ENCODE measurements at regions not wholly inside any gene's neighbourhood (a gene's known extent, or its start where the extent isn't known, plus 50 kb on each side); places are given as distances from the start of the nearest gene placed in this dataset.

DNA sequence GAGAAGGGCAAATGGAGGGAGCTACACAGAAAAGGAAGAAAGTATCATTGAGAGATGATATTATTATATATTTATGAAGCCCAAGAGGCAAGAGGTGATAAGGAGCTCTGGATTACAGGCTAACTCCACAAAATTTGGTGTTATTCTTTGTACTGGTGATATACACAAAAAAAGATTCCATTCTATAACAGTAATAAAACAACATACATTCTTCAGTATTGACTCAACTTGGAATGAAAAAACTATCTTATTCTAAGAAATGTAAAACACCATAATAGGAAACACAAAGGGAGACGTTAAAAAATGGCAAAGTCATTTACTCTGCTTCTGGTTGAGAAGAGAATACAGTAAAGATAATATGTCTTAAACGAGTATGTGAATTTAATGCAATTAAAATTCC lies 99.4 kb downstream of the TEX35 start:
- no peak overlapping the region for H3K4me3 ChIP-seq (ENCODE audit: severe bottlenecking)
- ATAC-seq (ENCODE audit: low read depth) (peak; percentile 49), DNase-seq (ENCODE audit: low spot score) (no peak)
- H3K27me3 ChIP-seq (ENCODE audit: insufficient read depth, poor library complexity, severe bottlenecking) = no peaks in the 10 kb centered on the region
- TF ChIP-seq, protein P1, sequence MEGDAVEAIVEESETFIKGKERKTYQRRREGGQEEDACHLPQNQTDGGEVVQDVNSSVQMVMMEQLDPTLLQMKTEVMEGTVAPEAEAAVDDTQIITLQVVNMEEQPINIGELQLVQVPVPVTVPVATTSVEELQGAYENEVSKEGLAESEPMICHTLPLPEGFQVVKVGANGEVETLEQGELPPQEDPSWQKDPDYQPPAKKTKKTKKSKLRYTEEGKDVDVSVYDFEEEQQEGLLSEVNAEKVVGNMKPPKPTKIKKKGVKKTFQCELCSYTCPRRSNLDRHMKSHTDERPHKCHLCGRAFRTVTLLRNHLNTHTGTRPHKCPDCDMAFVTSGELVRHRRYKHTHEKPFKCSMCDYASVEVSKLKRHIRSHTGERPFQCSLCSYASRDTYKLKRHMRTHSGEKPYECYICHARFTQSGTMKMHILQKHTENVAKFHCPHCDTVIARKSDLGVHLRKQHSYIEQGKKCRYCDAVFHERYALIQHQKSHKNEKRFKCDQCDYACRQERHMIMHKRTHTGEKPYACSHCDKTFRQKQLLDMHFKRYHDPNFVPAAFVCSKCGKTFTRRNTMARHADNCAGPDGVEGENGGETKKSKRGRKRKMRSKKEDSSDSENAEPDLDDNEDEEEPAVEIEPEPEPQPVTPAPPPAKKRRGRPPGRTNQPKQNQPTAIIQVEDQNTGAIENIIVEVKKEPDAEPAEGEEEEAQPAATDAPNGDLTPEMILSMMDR (IDR thresholded peaks at IDR 0.05; ENCODE audit: poor library complexity, severe bottlenecking) = no peak
- no peaks in the 10 kb centered on the region for H3K9me3 ChIP-seq (ENCODE audit: severe bottlenecking)
- H3K4me1 ChIP-seq (ENCODE audit: insufficient read depth, poor library complexity, severe bottlenecking) = peaks cover 48% of the 10 kb centered on the region
- no peaks in the 10 kb centered on the region for H3K36me3 ChIP-seq (ENCODE audit: low read depth)
- peak overlapping the region; percentile 69 for H3K27ac ChIP-seq (ENCODE audit: poor library complexity, severe bottlenecking)

DNA sequence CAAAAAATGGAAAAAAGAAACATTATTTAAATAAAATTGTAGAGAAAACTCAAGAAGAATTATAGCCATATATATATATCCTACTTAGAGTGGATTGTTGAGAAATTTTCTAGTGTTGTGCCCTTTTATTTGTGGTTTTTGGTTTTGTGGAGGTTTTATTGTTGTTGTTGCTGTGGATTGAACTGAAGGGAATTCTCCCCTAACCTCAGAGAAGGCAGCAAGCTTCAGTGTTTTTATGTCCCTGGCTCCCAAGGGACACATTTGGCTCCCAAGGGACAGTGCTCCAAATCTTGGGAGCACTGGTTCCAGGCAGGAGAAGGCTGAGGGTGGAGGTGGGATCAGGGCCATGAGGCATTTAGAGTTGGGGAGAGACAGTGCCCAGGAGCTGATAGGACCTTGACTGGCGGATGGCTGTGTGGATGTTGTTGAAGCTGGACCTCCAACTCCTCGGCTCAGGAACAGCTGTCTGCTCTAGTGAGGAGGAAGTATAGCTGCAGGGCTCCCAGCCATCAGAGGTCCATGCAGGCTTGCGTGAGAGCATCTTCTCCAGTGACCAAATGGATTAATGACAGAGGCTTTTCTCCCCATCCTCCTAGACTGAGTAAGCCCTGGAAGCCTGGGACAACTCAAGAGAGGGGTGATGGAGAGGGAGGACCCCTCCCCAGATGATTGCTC lies 100.5 kb downstream of the TEX35 start:
- peak overlapping the region; percentile 69 for H3K27ac ChIP-seq (ENCODE audit: poor library complexity, severe bottlenecking)
- TF ChIP-seq, protein P1 (IDR thresholded peaks at IDR 0.05; ENCODE audit: poor library complexity, severe bottlenecking) = no peak

DNA sequence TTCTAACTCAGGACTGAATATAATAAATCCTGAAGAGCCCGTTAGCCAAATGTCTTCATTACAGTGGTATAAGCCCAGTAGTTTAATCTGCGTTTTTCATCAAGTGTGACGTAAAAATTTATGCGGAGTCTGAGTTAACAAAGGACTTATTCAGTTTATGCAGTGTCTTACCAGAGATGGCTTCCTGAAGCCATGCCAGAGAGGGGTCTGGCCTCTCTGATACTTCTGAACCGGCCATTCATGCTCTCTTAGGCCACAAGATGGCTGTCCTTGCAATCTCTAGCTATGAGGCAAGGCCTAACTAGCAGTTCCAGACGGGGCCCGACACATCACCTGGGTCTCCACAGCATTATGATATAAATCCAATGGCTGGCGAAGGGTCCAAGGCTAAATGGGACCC lies 101.4 kb downstream of the TEX35 start:
- Histone ChIP-seq H3K36me3 (ENCODE audit: low read depth) (no peaks in the 10 kb centered on the region), H3K9me3 (ENCODE audit: severe bottlenecking) (no peaks in the 10 kb centered on the region), H3K27me3 (ENCODE audit: insufficient read depth, poor library complexity, severe bottlenecking) (no peaks in the 10 kb centered on the region), H3K27ac (ENCODE audit: poor library complexity, severe bottlenecking) (no peak overlapping the region), H3K4me3 (ENCODE audit: severe bottlenecking) (no peak overlapping the region), H3K4me1 (ENCODE audit: insufficient read depth, poor library complexity, severe bottlenecking) (peaks cover 33% of the 10 kb centered on the region)
- TF ChIP-seq, protein P1 (IDR thresholded peaks at IDR 0.05; ENCODE audit: poor library complexity, severe bottlenecking) = no peak
- DNase-seq (ENCODE audit: low spot score) = no peak
- no peak for ATAC-seq (ENCODE audit: low read depth)

More for the DNA sequence above, 100.5 kb downstream of the TEX35 start:
- DNase-seq (ENCODE audit: low spot score) (no peak), ATAC-seq (ENCODE audit: low read depth) (no peak)
- Histone ChIP-seq H3K27me3 (ENCODE audit: insufficient read depth, poor library complexity, severe bottlenecking) (no peaks in the 10 kb centered on the region), H3K4me1 (ENCODE audit: insufficient read depth, poor library complexity, severe bottlenecking) (peaks cover 40% of the 10 kb centered on the region), H3K9me3 (ENCODE audit: severe bottlenecking) (no peaks in the 10 kb centered on the region), H3K4me3 (ENCODE audit: severe bottlenecking) (no peak overlapping the region), H3K36me3 (ENCODE audit: low read depth) (no peaks in the 10 kb centered on the region)

DNA sequence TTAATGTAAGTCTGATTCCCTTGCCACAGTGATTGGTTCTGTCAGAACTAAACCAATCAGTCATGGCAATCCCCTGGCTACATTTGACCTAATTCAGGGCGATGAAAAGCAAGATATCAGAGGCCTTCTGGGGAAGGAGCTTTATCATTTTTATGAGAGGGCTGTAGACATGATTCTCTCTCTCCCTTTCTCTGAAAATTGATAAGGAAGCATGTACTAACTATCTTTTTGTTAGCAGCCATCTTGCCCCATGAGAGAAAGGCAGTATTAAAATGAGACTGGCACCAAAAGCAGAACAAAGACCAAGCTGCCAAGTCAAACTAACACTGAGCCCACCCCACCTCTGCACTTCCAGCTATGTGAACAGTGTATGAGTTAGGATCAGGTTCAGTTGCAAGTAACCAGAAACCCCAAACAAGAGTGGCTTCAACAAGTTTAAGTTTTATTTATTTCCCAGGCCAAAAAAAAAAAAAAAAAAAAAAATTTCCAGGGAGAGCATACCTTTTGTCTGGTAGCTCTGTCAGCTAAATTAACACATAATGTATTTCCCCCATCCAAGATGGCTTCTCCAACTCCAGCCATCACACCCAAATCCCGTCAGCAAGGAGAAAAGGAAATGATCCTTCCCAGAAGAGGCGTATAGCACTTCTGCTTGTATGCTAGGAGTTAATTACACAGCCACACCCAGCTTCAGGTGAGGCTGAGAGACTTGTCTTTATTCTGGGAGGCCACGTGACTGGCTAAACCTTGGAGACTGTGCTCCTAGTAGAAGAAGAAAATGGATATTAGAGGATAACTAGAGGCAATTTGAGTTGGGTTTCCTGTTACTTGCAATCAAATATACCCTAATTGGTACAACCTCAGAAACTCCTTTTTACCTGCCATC lies 105.8 kb upstream of the RALGPS2 start:
- Histone ChIP-seq H3K27ac (ENCODE audit: poor library complexity, severe bottlenecking) (no peak overlapping the region), H3K27me3 (ENCODE audit: insufficient read depth, poor library complexity, severe bottlenecking) (no peaks in the 10 kb centered on the region), H3K9me3 (ENCODE audit: severe bottlenecking) (no peaks in the 10 kb centered on the region), H3K36me3 (ENCODE audit: low read depth) (no peaks in the 10 kb centered on the region), H3K4me1 (ENCODE audit: insufficient read depth, poor library complexity, severe bottlenecking) (no peaks in the 10 kb centered on the region), H3K4me3 (ENCODE audit: severe bottlenecking) (no peak overlapping the region)
- ATAC-seq (ENCODE audit: low read depth) (no peak), DNase-seq (ENCODE audit: low spot score) (no peak)
- TF ChIP-seq, protein P1 (IDR thresholded peaks at IDR 0.05; ENCODE audit: poor library complexity, severe bottlenecking) = no peak
